ENCODE measurements at regions not wholly inside any gene's neighbourhood (a gene's known extent, or its start where the extent isn't known, plus 50 kb on each side); places are given as distances from the start of the nearest gene placed in this dataset.

DNA sequence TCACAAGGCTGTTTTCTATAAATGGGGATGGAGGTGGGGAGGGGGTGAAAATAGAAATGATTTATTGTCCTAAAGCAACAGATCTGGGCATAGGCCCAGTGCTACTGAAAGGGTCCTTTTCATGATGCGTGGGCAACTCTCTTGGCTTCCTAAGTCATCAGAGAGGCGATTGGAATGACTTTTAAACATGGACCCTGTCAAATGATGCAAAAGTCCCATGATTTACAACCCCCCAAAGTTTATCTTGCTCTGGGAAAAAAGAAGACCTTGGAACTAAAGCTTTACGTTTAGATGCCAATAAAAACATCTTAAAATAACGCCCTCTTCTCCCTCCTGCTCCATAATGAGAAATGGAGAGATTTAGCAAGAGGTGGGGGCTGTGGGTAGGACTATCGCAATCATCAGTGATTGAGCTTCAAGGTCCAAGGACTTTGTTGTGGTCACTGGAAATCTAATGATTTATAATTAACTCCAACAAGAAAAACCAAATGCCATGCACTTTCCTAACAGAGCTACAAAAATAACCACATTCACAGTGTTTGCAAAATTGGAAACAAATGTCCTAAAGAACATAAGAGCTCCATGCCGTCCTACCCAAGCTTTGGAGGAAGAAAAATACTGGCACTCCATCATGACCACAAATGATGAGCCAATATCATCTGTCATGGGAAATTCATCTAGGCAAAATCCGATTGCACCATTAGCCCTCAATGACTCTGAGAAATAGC lies 167.5 kb upstream of the CLINT1 start:
- H3K4me2 ChIP-seq (ENCODE audit: control insufficient read depth, extremely low read depth, insufficient read depth, low read depth, low read length): no peak overlapping the region
- no peaks in the 10 kb centered on the region for H3K36me3 ChIP-seq (ENCODE audit: control insufficient read depth in 2 of 2, extremely low read depth in 1 of 2, insufficient read depth in 2 of 2, low read length in 2 of 2)
- no peaks in the 10 kb centered on the region for H3K79me2 ChIP-seq (ENCODE audit: control insufficient read depth, insufficient read depth, low read length)
- no peaks in the 10 kb centered on the region for H3K4me1 ChIP-seq (ENCODE audit: control insufficient read depth, extremely low read depth, insufficient read depth, low read length)
- no peak overlapping the region for H2AFZ ChIP-seq (ENCODE audit: control insufficient read depth, low read length)
- H3K9me1 ChIP-seq (ENCODE audit: control insufficient read depth, extremely low read depth, insufficient read depth, low read length): no peaks in the 10 kb centered on the region
- H3K27ac ChIP-seq (ENCODE audit: control insufficient read depth, insufficient read depth, low read length): no peak overlapping the region
- no peaks in the 10 kb centered on the region for H3K9me3 ChIP-seq (ENCODE audit: control insufficient read depth, low read depth, low read length)
- no peak overlapping the region for H3K4me3 ChIP-seq (ENCODE audit: control insufficient read depth in 2 of 3, extremely low read depth in 1 of 3, insufficient read depth in 2 of 3, low read depth in 1 of 3, low read length in 3 of 3)
- H3K27me3 ChIP-seq (ENCODE audit: control insufficient read depth, extremely low read depth, insufficient read depth, low read length): no peaks in the 10 kb centered on the region
- H4K20me1 ChIP-seq (ENCODE audit: control insufficient read depth, extremely low read depth, insufficient read depth, low read length): no peaks in the 10 kb centered on the region
- DNase-seq (ENCODE audit: low read depth, low spot score): no peak
- dilution Hi-C loops (cut with MboI; ENCODE audit: extremely low pct_ligation_motif_present, low sequenced_read_pairs): no loop called here
- H3K9ac ChIP-seq (ENCODE audit: control insufficient read depth, extremely low read depth, insufficient read depth, low read length): no peak overlapping the region
- TF ChIP-seq EZH2 (IDR thresholded peaks at IDR 0.05; ENCODE audit: low read length): no peak
- TF ChIP-seq, protein P1, sequence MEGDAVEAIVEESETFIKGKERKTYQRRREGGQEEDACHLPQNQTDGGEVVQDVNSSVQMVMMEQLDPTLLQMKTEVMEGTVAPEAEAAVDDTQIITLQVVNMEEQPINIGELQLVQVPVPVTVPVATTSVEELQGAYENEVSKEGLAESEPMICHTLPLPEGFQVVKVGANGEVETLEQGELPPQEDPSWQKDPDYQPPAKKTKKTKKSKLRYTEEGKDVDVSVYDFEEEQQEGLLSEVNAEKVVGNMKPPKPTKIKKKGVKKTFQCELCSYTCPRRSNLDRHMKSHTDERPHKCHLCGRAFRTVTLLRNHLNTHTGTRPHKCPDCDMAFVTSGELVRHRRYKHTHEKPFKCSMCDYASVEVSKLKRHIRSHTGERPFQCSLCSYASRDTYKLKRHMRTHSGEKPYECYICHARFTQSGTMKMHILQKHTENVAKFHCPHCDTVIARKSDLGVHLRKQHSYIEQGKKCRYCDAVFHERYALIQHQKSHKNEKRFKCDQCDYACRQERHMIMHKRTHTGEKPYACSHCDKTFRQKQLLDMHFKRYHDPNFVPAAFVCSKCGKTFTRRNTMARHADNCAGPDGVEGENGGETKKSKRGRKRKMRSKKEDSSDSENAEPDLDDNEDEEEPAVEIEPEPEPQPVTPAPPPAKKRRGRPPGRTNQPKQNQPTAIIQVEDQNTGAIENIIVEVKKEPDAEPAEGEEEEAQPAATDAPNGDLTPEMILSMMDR (optimal IDR thresholded peaks at IDR 0.05 in 1 of 3, IDR thresholded peaks at IDR 0.05 in 1 of 3, conservative IDR thresholded peaks at IDR 0.05 in 1 of 3; ENCODE audit: extremely low read depth in 1 of 3, insufficient read depth in 2 of 3, low read length in 3 of 3): no peak
- FAIRE-seq: no peak

DNA sequence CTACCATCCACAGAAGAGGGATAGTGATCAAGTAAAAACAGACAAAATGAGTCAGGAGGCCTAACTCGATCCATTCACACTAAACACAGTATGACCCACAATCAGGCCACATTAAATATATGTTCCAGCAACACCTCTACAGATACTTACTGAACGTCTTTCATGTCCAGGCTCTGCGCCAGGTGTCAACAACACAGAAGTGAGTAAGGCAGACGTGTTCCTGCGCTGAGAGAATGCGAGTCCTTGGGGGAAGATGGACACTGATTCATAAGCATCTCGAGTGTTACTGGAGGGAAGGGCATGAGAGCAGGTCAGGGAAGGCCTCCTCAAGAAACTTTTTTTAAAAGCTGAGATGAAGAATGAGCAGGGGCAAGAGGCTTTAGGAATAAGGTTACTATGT lies 164.3 kb upstream of the CLINT1 start:
- Histone ChIP-seq H3K4me3 (ENCODE audit: control insufficient read depth in 2 of 3, extremely low read depth in 1 of 3, insufficient read depth in 2 of 3, low read depth in 1 of 3, low read length in 3 of 3) (no peak overlapping the region), H4K20me1 (ENCODE audit: control insufficient read depth, extremely low read depth, insufficient read depth, low read length) (no peaks in the 10 kb centered on the region), H3K27me3 (ENCODE audit: control insufficient read depth, extremely low read depth, insufficient read depth, low read length) (no peaks in the 10 kb centered on the region), H3K4me1 (ENCODE audit: control insufficient read depth, extremely low read depth, insufficient read depth, low read length) (no peaks in the 10 kb centered on the region), H3K36me3 (ENCODE audit: control insufficient read depth in 2 of 2, extremely low read depth in 1 of 2, insufficient read depth in 2 of 2, low read length in 2 of 2) (no peaks in the 10 kb centered on the region), H3K27ac (ENCODE audit: control insufficient read depth, insufficient read depth, low read length) (no peak overlapping the region), H3K79me2 (ENCODE audit: control insufficient read depth, insufficient read depth, low read length) (no peaks in the 10 kb centered on the region), H3K9me1 (ENCODE audit: control insufficient read depth, extremely low read depth, insufficient read depth, low read length) (no peaks in the 10 kb centered on the region), H2AFZ (ENCODE audit: control insufficient read depth, low read length) (no peak overlapping the region), H3K4me2 (ENCODE audit: control insufficient read depth, extremely low read depth, insufficient read depth, low read depth, low read length) (no peak overlapping the region), H3K9me3 (ENCODE audit: control insufficient read depth, low read depth, low read length) (no peaks in the 10 kb centered on the region), H3K9ac (ENCODE audit: control insufficient read depth, extremely low read depth, insufficient read depth, low read length) (no peak overlapping the region)
- FAIRE-seq (peak; percentile 67), DNase-seq (ENCODE audit: low read depth, low spot score) (peak; percentile 33)
- TF ChIP-seq, protein P1 (optimal IDR thresholded peaks at IDR 0.05 in 1 of 3, IDR thresholded peaks at IDR 0.05 in 1 of 3, conservative IDR thresholded peaks at IDR 0.05 in 1 of 3; ENCODE audit: extremely low read depth in 1 of 3, insufficient read depth in 2 of 3, low read length in 3 of 3): no peak
- TF ChIP-seq EZH2 (IDR thresholded peaks at IDR 0.05; ENCODE audit: low read length): no peak
- dilution Hi-C loops (cut with MboI; ENCODE audit: extremely low pct_ligation_motif_present, low sequenced_read_pairs): no loop called here

Measured in keratinocyte (primary cell).